ENCODE measurements at regions not wholly inside any gene's neighbourhood (a gene's known extent, or its start where the extent isn't known, plus 50 kb on each side); places are given as distances from the start of the nearest gene placed in this dataset.

DNA sequence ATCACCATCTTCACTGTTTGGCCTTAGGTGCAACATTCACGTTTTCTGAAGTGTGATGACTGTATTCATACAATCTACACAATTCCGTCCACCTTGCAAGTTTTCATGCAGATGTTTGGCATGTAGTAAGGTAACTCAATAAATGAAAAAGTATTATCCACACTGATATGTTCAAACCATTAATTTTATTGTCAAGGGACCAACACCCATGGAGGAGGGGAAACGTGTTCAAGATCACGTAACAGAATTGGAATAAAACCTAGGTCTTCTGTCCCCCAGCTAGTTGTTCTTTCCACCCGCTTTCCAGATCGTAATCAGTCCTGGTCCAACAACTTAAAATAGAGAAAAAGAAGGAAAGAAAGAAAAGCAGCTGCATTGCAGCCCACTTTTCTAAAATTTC, 560.4 kb upstream of the MCTP2 start:
- no peaks in the 10 kb centered on the region for H3K36me3 ChIP-seq (ENCODE audit: control insufficient read depth in 2 of 4, insufficient read depth in 4 of 4, low read length in 3 of 4)
- TF ChIP-seq ATF3 (IDR thresholded peaks at IDR 0.05; ENCODE audit: insufficient read depth, low read depth, low read length) (no peak), E2F6 (IDR thresholded peaks at IDR 0.05) (no peak), MAX (IDR thresholded peaks at IDR 0.05) (no peak), MAFK (IDR thresholded peaks at IDR 0.05; ENCODE audit: low read depth, low read length) (no peak)
- H2AK5ac ChIP-seq (ENCODE audit: low read depth, low read length), result no peak overlapping the region
- H3K4me1 ChIP-seq (replicated peaks in 1 of 4; ENCODE audit: control insufficient read depth in 3 of 4, insufficient read depth in 4 of 4, low read length in 3 of 4), result 0 out of 7 replicates have a peak, but pooled peaks cover 0 to 4% (median 0%) of the 10 kb centered on the region in 4 experiments
- H3K4me3 ChIP-seq (ENCODE audit: extremely low read depth in 1 of 4, insufficient read depth in 2 of 4, low read depth in 3 of 4, low read length in 4 of 4), result no peak overlapping the region
- ChIA-PET CTCF (ENCODE audit: partially characterized antibody) (no interaction called here), POLR2A (ENCODE audit: partially characterized antibody) (no interaction called here)
- no peak overlapping the region for H3K23ac ChIP-seq (ENCODE audit: insufficient read length)
- no peak overlapping the region for H3K9ac ChIP-seq (replicated peaks in 1 of 4; ENCODE audit: extremely low read depth in 1 of 4, low read depth in 3 of 4, low read length in 3 of 4)
- H4K20me1 ChIP-seq (replicated peaks in 1 of 2; ENCODE audit: control insufficient read depth in 1 of 2, insufficient read depth in 2 of 2, low read length in 2 of 2), result no peaks in the 10 kb centered on the region
- WGBS, 2 experiments (ENCODE audit: extremely low coverage in 1 of 2, insufficient coverage in 1 of 2, insufficient read length in 1 of 2, insufficient replicate concordance in 2 of 2, low coverage in 1 of 2, low lambda C conversion rate in 2 of 2, missing lambda C conversion rate in 1 of 2), result 90% methylated on average over 6 of the region's 6 CpGs; no CpG with 5 or more reads in 1 of the 2 experiments
- H2BK120ac ChIP-seq (replicated peaks; ENCODE audit: low read depth, low read length), result no peak overlapping the region
- H4K8ac ChIP-seq (ENCODE audit: extremely low read depth, insufficient read depth, low read length), result no peak overlapping the region
- no peak overlapping the region for H4K5ac ChIP-seq (ENCODE audit: insufficient read length, low read depth, low read length)
- H2BK5ac ChIP-seq (ENCODE audit: low read depth, low read length), result no peak overlapping the region
- no peak overlapping the region for H2AFZ ChIP-seq (ENCODE audit: low read length)
- H3K4ac ChIP-seq (replicated peaks; ENCODE audit: insufficient read length, low read depth, low read length), result no peak overlapping the region
- no peak overlapping the region for H2BK20ac ChIP-seq (ENCODE audit: low read length)
- DNase-seq (ENCODE audit: low read depth in 1 of 2, low spot score in 2 of 2), result no peak
- H3K27ac ChIP-seq (ENCODE audit: low read depth, low read length), result no peak overlapping the region
- no peak overlapping the region for H2BK12ac ChIP-seq (ENCODE audit: low read depth, low read length)
- no peaks in the 10 kb centered on the region; a peak in 1 of 4 replicates for H3K9me3 ChIP-seq (ENCODE audit: insufficient read depth in 2 of 2, low read depth in 1 of 2, low read length in 1 of 2)
- H3K18ac ChIP-seq (ENCODE audit: extremely low read depth, low read length), result no peak overlapping the region
- no peaks in the 10 kb centered on the region for H3K79me1 ChIP-seq (ENCODE audit: low read depth, low read length)
- no peaks in the 10 kb centered on the region for H3K27me3 ChIP-seq (replicated peaks in 1 of 4; ENCODE audit: control insufficient read depth in 3 of 4, extremely low read depth in 1 of 4, insufficient read depth in 3 of 4, low read length in 3 of 4)
- no peak overlapping the region for H2BK15ac ChIP-seq (ENCODE audit: low read length)
- no peaks in the 10 kb centered on the region for H3K79me2 ChIP-seq (ENCODE audit: control insufficient read depth in 1 of 2, insufficient read depth in 2 of 2, low read length in 2 of 2)
- no peak overlapping the region for H4K91ac ChIP-seq (replicated peaks; ENCODE audit: insufficient read length, low read length)
- H3K14ac ChIP-seq (ENCODE audit: insufficient read length), result no peak overlapping the region
- H3K23me2 ChIP-seq (ENCODE audit: low read depth, low read length), result no peaks in the 10 kb centered on the region
- H3K4me2 ChIP-seq (ENCODE audit: insufficient read depth in 1 of 2, low read depth in 2 of 2, low read length in 2 of 2), result no peak overlapping the region
- FAIRE-seq, result no peak
- H3K56ac ChIP-seq (replicated peaks; ENCODE audit: insufficient read length, low read depth, low read length), result no peak overlapping the region

Data from H1 (cell line).